ENCODE measurements at regions not wholly inside any gene's neighbourhood (a gene's known extent, or its start where the extent isn't known, plus 50 kb on each side); places are given as distances from the start of the nearest gene placed in this dataset.

- no peak for DNase-seq (ENCODE audit: low read depth, low spot score)
- Histone ChIP-seq H3K27ac (ENCODE audit: low read depth, low read length) (no peak overlapping the region), H3K4me1 (ENCODE audit: control insufficient read depth in 1 of 2, insufficient read depth in 2 of 2, low read length in 2 of 2) (no peaks in the 10 kb centered on the region), H3K4me2 (ENCODE audit: low read length) (no peak overlapping the region), H4K20me1 (ENCODE audit: insufficient read depth) (no peaks in the 10 kb centered on the region), H3K9me2 (ENCODE audit: insufficient read depth) (no peaks in the 10 kb centered on the region), H3K9ac (ENCODE audit: low read length) (no peak overlapping the region), H2AFZ (ENCODE audit: low read depth, low read length, poor library complexity, severe bottlenecking) (no peak overlapping the region), H3K36me3 (ENCODE audit: control insufficient read depth in 1 of 2, insufficient read depth in 2 of 2, low read length in 2 of 2) (no peaks in the 10 kb centered on the region), H3K27me3 (ENCODE audit: insufficient read depth, low read length) (no peaks in the 10 kb centered on the region), H3K4me3 (replicated peaks in 1 of 2; ENCODE audit: low read depth in 1 of 2, low read length in 2 of 2) (no peak overlapping the region), H3K79me2 (ENCODE audit: insufficient read depth, low read length) (no peaks in the 10 kb centered on the region), H3K9me3 (ENCODE audit: control insufficient read depth in 1 of 2, insufficient read depth in 1 of 2, low read depth in 1 of 2, low read length in 2 of 2) (no peaks in the 10 kb centered on the region)
- POLR2A ChIA-PET, result no interaction called here
- intact Hi-C loops (cut with micrococcal nuclease), result no loop called here
- CTCF ChIA-PET, result no interaction called here
- RAD21 ChIA-PET (ENCODE audit: low non-redundant PET in 1 of 2, low total read pairs in 2 of 2, uncharacterized antibody in 2 of 2, unreplicated experiment in 2 of 2), result no interaction called here
- no peak for TF ChIP-seq ATF3 (IDR thresholded peaks at IDR 0.05)
- TF ChIP-seq EZH2phosphoT487 (IDR thresholded peaks at IDR 0.05; ENCODE audit: borderline replicate concordance), result no peak
- no peak for TF ChIP-seq CTCF (IDR thresholded peaks at IDR 0.05 in 2 of 3, conservative IDR thresholded peaks at IDR 0.05 in 1 of 3; ENCODE audit: borderline replicate concordance in 1 of 3, insufficient read depth in 1 of 3, low read depth in 2 of 3, low read length in 2 of 3)
- TF ChIP-seq ZNF274 (IDR thresholded peaks at IDR 0.05; ENCODE audit: low read depth, low read length), result no peak
- TF ChIP-seq FOSL1 (IDR thresholded peaks at IDR 0.05; ENCODE audit: low read depth), result no peak
- TF ChIP-seq SIN3A (IDR thresholded peaks at IDR 0.05; ENCODE audit: low read depth), result no peak
- no peak for TF ChIP-seq SP1 (IDR thresholded peaks at IDR 0.05; ENCODE audit: low read depth)
- no peak for TF ChIP-seq POLR2AphosphoS5 (IDR thresholded peaks at IDR 0.05; ENCODE audit: low read depth, low read length)
- no peak for TF ChIP-seq ZFX (IDR thresholded peaks at IDR 0.05)
- TF ChIP-seq CEBPB (IDR thresholded peaks at IDR 0.05; ENCODE audit: low read depth), result no peak
- no peak for TF ChIP-seq RAD21 (IDR thresholded peaks at IDR 0.05; ENCODE audit: low read depth)
- no peak for TF ChIP-seq SRF (IDR thresholded peaks at IDR 0.05; ENCODE audit: low read depth)
- TF ChIP-seq YY1 (IDR thresholded peaks at IDR 0.05; ENCODE audit: extremely low read depth, insufficient replicate concordance, low read depth, low read length), result no peak
- TF ChIP-seq MAX (IDR thresholded peaks at IDR 0.05), result no peak
- TF ChIP-seq EGR1 (IDR thresholded peaks at IDR 0.05; ENCODE audit: low read depth), result no peak
- no peak for TF ChIP-seq POLR2A (IDR thresholded peaks at IDR 0.05; ENCODE audit: borderline replicate concordance, extremely low read depth, insufficient read depth, insufficient read length)
- TF ChIP-seq TCF7L2 (IDR thresholded peaks at IDR 0.05; ENCODE audit: borderline replicate concordance, extremely low read depth, insufficient read depth, insufficient read length), result no peak
- no peak for TF ChIP-seq CBX3 (IDR thresholded peaks at IDR 0.05; ENCODE audit: low read depth)
- no peak for ATAC-seq
- BruUV-seq (replicated peaks), result no TSS peak
These were observed 219.1 kb upstream of the C14orf180 start for GRCh38 chr14:104360501-104360900.
